AG04449 (cell line): ENCODE measurements at regions not wholly inside any gene's neighbourhood (a gene's known extent, or its start where the extent isn't known, plus 50 kb on each side); places are given as distances from the start of the nearest gene placed in this dataset.

ENCODE experiments used
- CTCF ChIA-PET: fragments of 350-600 bp; formaldehyde crosslinking; extraction: SDS; loops from one replicate; lab custom pipeline; 2021; ENCODE audit warnings: antibody characterized with exemption; lab: Yijun Ruan, JAX
- POLR2A ChIA-PET: fragments of 400-600, 350-600 bp; formaldehyde crosslinking; extraction: SDS; loops from one replicate; lab custom pipeline; 2020; ENCODE audit warnings: antibody characterized with exemption, inconsistent platforms; lab: Yijun Ruan, JAX
- DNase-seq: peaks from one replicate; pipeline ENCODE4 v3.0.0-alpha.2; 2010; ENCODE audit warnings: low read depth, low spot score
- H3K4me3 ChIP-seq: 2 replicates; pipeline ENCODE4 v1.5.1; 2011; ENCODE audit warnings: low read depth, mild to moderate bottlenecking, control low read depth, low read length
- TF ChIP-seq, protein P1 (sequence below): IDR thresholded peaks from one replicate; pipeline ENCODE4 v1.5.1; 2011; ENCODE audit warnings: mild to moderate bottlenecking, moderate library complexity, low read length, control low read depth, inconsistent platforms; ENCODE audit not compliant: insufficient read depth; ENCODE audit errors: missing control alignments

DNA sequence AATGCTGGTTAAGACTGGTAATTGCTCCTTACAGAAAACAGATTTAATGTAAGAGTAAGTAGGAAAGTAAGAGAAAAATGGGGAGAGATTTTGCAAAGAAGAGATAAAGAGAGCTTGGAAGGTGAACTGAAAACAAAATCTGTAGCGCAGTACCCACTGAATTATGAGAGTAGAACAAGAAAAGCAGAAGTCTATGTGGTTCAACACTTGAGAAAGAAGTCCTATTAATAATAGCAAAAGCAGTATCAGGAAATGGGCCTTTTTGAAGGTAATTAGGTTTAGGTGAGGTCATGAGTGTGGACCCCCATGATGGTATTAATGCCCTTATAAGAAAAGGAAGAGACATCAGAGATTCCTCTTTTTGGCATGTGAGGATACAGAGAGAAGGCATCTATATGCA lies 460.6 kb downstream of the CETN3 start:
- no peak for DNase-seq
- ChIA-PET POLR2A (no interaction called here), CTCF (no interaction called here)
- TF ChIP-seq, protein P1, sequence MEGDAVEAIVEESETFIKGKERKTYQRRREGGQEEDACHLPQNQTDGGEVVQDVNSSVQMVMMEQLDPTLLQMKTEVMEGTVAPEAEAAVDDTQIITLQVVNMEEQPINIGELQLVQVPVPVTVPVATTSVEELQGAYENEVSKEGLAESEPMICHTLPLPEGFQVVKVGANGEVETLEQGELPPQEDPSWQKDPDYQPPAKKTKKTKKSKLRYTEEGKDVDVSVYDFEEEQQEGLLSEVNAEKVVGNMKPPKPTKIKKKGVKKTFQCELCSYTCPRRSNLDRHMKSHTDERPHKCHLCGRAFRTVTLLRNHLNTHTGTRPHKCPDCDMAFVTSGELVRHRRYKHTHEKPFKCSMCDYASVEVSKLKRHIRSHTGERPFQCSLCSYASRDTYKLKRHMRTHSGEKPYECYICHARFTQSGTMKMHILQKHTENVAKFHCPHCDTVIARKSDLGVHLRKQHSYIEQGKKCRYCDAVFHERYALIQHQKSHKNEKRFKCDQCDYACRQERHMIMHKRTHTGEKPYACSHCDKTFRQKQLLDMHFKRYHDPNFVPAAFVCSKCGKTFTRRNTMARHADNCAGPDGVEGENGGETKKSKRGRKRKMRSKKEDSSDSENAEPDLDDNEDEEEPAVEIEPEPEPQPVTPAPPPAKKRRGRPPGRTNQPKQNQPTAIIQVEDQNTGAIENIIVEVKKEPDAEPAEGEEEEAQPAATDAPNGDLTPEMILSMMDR, result no peak
- no peak overlapping the region for H3K4me3 ChIP-seq

DNA sequence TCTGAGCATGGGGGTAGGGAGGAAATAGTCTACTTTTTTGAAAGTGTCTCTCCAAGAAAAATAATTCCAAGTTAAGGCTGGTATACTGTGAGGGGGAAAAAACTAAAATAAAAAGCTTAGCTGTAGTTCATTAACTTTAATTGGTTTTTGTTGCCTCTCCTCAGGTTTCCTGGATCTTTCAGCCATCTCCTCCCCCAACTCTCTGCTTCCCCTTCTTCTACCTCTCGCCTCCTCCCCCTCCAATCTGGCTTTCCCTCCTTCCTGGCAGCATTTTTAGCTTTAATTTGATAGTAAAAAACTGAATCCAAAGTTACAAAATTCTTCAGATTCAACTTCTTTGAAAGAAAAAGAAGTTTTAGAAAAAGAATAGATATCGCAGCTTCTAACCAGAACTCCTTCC lies 462.6 kb downstream of the CETN3 start:
- TF ChIP-seq, protein P1, result no peak
- H3K4me3 ChIP-seq, result no peak overlapping the region
- POLR2A ChIA-PET, result no interaction called here
- CTCF ChIA-PET, result no interaction called here
- DNase-seq, result no peak

DNA sequence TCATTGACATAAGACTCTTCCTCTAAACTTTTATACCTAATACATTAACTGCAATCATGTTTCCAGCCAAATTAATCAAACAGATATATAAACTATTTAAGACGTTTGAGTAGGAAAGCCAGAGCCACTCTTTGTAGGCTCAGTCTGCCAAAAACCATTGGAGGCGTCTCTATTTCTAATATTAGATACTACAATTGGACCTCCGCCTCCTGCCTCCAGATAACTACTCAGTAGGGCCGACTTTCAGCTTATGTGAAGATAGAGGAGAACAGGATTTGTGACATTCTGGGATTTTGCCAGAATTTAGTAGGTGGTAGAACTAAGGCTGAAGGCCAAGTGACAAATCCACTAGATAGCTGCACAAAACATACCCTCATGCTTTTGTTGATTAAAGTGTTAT lies 463.0 kb downstream of the CETN3 start:
- TF ChIP-seq, protein P1, result no peak
- DNase-seq, result no peak
- H3K4me3 ChIP-seq, result no peak overlapping the region
- POLR2A ChIA-PET, result no interaction called here
- CTCF ChIA-PET, result no interaction called here

DNA sequence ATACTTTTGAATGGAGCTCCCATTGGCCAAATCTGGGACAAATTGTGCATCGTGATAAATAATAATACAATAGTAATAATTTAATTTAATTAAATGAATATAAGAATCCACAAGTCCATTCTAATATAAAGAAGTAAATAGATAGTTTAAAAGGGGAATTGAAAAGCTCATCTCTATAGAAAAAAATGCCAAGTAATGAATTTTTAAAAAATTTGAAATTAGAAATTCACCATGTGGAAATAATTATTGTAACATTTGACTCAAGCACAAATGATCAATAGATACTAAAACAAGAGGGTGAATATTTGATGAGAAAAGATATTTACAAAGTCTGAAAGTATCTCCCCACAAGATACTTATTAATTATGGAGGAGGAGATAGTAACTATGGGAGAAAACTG lies 467.4 kb downstream of the CETN3 start:
- TF ChIP-seq, protein P1, result no peak

DNA sequence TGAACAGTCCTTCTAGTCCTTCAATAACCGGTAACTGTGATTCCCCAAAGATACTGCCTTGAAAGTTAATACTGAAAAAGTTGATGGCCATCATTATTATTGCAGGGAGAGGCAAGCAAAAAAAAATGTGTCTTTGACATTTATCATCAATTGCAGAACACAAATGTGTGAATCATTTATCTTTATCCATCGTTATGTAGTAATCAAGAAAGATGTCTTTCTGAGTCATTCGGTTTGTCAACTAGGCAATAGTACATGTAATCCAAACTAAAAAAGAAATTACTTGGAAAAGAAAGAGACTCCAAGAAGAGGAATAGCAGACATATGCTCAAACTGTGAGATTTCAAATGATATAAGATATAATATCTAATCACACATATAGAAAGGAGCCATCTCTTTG lies 473.0 kb downstream of the CETN3 start:
- ChIA-PET CTCF (no interaction called here), POLR2A (no interaction called here)
- no peak overlapping the region for H3K4me3 ChIP-seq
- TF ChIP-seq, protein P1, result no peak
- no peak for DNase-seq

More for the DNA sequence above, 467.4 kb downstream of the CETN3 start:
- DNase-seq, result no peak
- ChIA-PET POLR2A (no interaction called here), CTCF (no interaction called here)
- no peak overlapping the region for H3K4me3 ChIP-seq

GRCh38 chr5:89934069-89934468 lies 475.5 kb downstream of the CETN3 start:
- DNase-seq, result no peak
- ChIA-PET CTCF (no interaction called here), POLR2A (no interaction called here)
- TF ChIP-seq, protein P1, result no peak
- H3K4me3 ChIP-seq, result no peak overlapping the region

GRCh38 chr5:89932771-89933181 lies 476.8 kb downstream of the CETN3 start:
- no peak for DNase-seq
- TF ChIP-seq, protein P1, result no peak
- H3K4me3 ChIP-seq, result no peak overlapping the region
- ChIA-PET POLR2A (no interaction called here), CTCF (no interaction called here)
